HG02678 (cell line): ENCODE measurements at regions not wholly inside any gene's neighbourhood (a gene's known extent, or its start where the extent isn't known, plus 50 kb on each side); places are given as distances from the start of the nearest gene placed in this dataset.

ENCODE experiments used
- ATAC-seq: cut with Tn5 transposase; IDR thresholded peaks from one replicate; pipeline ENCODE4 v1.9.1; 2021; ENCODE audit warnings: mild to moderate bottlenecking, moderate library complexity; ENCODE audit not compliant: unreplicated experiment

GRCh38 chr1:60413091-60413490, 339.5 kb upstream of the C1orf87 start:
- no peak for ATAC-seq

- no peak for ATAC-seq
Measured at GRCh38 chr1:60411591-60411990, 338.0 kb upstream of the C1orf87 start.

DNA sequence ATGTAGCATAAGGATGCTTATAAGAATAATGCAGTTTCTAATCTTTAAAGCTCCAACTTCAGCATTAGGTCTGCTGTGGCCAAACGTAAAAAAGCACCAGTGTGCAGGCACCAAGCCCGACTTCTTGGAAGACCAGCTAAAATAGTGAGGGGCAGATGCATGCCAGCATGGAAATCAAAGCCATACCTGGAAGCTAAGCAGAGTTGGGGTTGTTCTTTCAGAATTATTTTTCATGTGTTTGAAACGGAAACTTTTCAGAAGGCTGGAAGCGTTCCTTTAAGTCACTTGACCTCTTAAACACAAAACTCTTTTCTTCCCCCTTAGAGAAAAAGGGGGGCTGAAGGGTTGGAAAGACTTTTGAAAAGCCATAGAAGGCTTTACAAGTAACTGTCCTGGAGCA, 329.2 kb upstream of the C1orf87 start:
- no peak for ATAC-seq

GRCh38 chr1:60402216-60402615, 328.6 kb upstream of the C1orf87 start:
- ATAC-seq, result no peak

DNA sequence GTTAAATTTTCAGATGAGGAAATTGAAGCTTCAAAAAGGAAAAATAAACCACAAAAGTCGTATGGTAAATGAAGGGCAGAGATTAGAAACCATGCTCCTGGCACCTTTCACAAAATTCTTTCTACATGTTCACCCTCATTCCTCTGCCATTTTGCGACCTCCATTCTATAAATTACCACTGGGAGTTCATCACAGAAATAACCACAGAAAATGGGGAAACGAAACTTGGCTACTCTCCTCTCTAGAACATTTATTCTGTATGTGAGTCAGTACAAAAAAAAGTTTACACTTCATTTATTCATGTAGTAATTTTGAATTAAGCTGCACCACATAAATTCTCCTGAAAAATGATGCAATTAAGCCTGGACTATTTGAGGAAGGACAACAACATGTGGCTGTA, 320.9 kb upstream of the C1orf87 start:
- no peak for ATAC-seq

DNA sequence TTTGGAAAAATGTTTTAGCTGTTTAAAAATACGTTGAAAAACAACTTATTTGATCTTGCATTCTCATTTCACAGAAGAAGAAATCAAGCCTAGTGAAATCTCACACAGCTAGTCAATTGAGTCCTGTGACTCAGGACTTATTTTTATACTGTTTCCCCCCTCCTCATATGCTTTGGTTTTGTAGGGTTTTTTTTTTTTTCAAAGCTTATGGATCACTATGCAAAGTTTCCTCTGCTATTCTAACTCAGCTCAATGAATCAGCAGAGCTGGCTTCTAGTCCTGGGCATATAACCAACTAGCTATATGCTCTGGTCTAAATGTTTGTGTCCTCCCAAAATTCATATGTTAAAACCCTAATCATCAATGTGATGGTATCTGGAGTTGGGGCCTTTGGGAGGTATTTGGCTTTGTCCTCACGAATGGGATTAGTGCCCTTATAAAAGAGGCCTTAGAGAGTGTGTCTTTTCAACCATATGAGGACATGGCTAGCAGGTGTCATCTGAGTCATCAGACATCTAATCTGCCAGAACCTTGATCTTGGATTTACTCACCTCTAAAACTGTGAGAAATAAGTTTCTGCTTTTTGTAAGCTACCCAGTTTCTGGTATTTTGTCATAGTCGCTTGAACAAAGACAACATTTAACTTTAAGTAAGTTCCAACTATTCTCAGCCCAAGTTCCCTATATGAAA, 317.2 kb upstream of the C1orf87 start:
- peak; percentile 57 for ATAC-seq

DNA sequence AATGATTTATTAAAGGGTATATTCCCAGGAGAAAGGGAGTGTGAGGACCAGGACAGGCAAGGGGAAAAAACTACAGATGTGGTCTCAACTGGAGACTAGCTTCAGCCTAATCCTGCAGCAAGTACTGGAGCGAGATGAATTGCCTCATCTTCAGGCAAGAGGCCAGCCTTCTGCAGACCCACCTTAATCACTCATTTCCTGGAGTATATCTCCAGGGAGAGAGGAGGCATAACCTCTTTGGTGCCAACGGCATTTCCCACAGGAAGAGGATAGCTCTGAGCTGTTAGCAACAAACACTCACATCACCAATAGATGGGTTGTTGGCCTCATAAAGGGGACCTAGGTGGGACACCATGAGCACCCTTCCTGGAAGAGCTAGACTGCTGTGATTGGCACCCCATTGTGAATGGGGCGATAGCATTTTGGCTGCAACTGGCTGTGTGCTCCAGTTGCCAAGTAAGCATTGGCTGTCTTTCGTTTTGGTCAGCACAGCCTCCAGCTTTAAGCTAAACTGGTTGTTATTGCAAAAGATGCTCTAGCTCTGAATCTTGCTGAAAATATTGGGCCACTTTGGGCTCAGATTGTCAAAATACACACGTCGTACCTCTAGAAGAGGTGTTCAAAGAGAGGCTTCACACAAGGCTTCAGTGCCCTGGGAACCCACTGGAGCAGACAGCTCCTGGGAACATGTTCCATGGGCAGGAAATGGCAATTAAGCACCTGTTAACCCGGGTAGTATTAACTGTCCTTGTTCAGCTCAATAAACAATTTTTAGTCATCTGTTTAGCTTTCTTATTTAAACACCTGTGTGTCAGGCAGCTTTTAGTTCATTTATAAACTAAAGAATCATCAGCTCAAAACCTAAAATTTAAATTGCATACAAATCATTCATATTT, 314.8 kb upstream of the C1orf87 start:
- no peak for ATAC-seq

GRCh38 chr1:60387175-60387574, 313.6 kb upstream of the C1orf87 start:
- no peak for ATAC-seq

DNA sequence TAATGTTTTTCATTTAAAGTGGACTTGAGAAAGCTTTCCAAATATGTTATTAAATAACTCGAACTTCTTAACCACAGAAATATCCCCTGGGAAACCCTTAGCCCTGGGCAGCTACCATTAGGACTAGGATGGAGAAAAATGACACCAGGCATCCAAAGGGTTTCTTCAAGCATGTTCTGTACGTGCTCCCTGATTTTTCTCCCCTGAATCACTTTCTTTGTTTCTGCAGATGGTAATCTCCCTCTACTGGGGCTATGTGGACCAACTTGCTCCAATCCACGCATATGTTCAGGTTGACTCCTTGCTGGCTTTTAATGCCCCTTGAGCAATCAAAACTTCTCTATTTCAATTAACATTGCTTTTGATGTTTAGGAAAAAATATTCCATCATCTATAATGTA, 312.7 kb upstream of the C1orf87 start:
- ATAC-seq, result no peak

DNA sequence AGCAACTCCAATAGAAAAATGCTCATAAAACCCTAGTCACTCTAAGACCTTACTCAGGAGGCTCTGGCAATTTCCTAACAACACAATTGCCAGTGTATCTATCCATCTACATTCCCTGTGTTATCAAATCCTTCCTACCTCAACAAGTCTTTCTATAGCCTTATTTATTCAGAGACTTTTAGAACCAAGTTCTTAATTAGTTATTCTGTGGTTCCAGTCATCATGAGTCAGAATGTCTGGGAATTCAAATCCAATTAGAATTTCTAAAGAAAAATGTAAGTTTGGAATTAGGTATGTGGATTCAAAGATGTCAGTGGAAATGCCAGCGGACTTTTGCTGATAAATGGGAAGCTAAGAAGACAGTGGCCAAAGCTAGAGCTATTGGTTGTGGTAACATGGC, 302.6 kb upstream of the C1orf87 start:
- no peak for ATAC-seq

GRCh38 chr1:60374537-60374936, 301.0 kb upstream of the C1orf87 start:
- ATAC-seq, result no peak

- no peak for ATAC-seq
Measured at GRCh38 chr1:60367532-60367931, 294.0 kb upstream of the C1orf87 start.

GRCh38 chr1:60359431-60359830, 285.9 kb upstream of the C1orf87 start:
- ATAC-seq, result no peak

DNA sequence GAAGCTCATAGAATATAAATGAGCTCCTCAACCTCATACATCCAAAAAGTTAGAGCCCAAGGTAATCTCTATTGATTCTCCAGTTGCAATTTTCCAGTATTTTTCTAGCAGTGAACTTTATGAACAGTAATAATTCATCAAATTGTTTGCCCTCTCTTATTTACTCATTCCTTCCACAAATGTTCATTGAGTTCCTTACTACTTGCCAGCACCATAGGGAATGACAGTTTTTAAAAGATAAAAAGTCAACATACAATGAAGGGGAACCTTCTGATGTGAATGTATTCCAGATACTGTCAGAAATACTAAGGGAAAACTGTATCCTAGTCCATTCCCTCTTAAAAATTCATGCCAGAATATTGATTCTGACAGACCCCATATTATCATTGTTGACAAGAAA, 277.0 kb upstream of the C1orf87 start:
- ATAC-seq, result no peak

DNA sequence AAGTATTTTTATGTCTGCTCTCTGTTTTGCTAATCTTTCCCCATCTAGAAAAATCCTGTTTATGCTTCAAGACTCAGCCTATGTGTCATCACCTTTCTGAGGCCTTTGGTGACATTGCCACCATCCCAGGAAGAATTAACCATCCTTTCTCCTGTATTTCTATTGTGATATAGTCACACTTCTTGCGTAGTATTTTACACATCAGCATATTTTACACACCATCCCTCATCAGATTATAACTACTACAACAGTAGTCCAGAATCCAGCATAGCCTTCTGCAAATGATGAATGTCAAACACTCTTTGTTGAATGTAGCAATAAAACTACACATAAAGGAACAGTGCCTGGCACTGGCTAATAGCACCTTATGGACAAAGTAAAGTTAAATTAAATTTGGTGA, 275.3 kb upstream of the C1orf87 start:
- ATAC-seq, result no peak

- ATAC-seq, result no peak
Measured at GRCh38 chr1:60345621-60346020, 272.1 kb upstream of the C1orf87 start.

DNA sequence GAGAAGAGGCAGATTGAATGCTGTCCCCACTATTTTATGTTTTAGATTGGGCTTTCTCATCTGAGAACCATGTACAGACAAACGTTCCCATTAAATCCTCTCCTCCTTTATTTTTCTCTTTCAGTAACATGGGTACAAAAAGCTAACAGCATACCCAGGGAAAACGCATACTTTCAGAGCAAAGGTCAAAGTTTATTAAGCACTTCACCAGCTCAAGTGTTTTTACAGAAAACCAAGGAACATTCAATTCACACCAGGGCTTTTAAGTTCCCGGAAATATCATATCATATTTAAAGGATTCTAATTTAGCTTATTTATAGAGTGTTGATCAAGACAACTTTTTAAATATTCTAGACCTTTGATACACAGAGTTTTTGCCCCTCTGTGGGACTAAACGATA, 271.5 kb upstream of the C1orf87 start:
- no peak for ATAC-seq

GRCh38 chr1:60343736-60344135, 270.2 kb upstream of the C1orf87 start:
- no peak for ATAC-seq

DNA sequence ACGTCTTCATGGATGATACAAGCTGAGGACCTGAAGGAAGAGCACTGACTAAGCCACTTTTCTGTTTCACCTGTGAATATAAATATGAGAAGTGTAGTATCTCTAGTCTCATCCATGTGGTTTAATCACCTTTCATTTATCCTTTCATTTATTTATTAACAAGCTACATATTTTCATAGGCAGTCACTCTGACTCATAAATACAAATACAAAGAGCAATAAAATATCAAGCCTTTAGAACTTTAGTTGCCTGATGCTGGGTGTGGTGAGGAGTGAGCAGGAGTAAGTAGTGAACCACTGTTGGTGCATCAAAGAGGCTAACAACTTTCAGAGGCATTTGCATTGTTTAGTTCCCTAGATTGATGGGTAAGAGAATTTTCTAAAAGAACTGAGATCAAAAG, 269.0 kb upstream of the C1orf87 start:
- ATAC-seq, result no peak

- no peak for ATAC-seq
Measured at GRCh38 chr1:60341274-60341673, 267.7 kb upstream of the C1orf87 start.

- ATAC-seq, result no peak
Measured at GRCh38 chr1:60331647-60332046, 258.1 kb upstream of the C1orf87 start.

GRCh38 chr1:60329651-60330050, 256.1 kb upstream of the C1orf87 start:
- no peak for ATAC-seq
